GM23338 (cell line): ENCODE measurements at regions not wholly inside any gene's neighbourhood (a gene's known extent, or its start where the extent isn't known, plus 50 kb on each side); places are given as distances from the start of the nearest gene placed in this dataset.

Experiments
- CREB1 ChIP-seq: fragments of 250-450 bp; sonication (Bioruptor Pico); IDR thresholded peaks from 2 replicates; pipeline ENCODE4 v1.5.0; 2020; ENCODE audit warnings: low read depth, mild to moderate bottlenecking, moderate library complexity
- CTCF ChIP-seq, 2 experiments: fragments of 200-600 bp in 1 of 2; sonication (generic) in 1 of 2; conservative IDR thresholded peaks; 2 replicates each; pipeline versions ENCODE4 v1.5.1 to v1.6.1; 2016 to 2017; ENCODE audit warnings: antibody characterized with exemption in 2 of 2, low read depth in 2 of 2, mild to moderate bottlenecking in 2 of 2, moderate library complexity in 1 of 2
- ETS1 ChIP-seq: IDR thresholded peaks from 2 replicates; pipeline ENCODE4 v1.6.1; 2016; ENCODE audit warnings: antibody characterized with exemption
- EZH2 ChIP-seq: fragments of 200-600 bp; sonication (generic); IDR thresholded peaks from one replicate; pipeline ENCODE4 v1.8.0; 2017; ENCODE audit warnings: antibody characterized with exemption, mild to moderate bottlenecking, low read depth; ENCODE audit not compliant: unreplicated experiment
- EZH2phosphoT487 ChIP-seq: fragments of 200-600 bp; sonication (generic); IDR thresholded peaks from one replicate; pipeline ENCODE4 v1.8.1; 2018; ENCODE audit warnings: antibody characterized with exemption; ENCODE audit not compliant: unreplicated experiment
- JUNB ChIP-seq: IDR thresholded peaks from one replicate; pipeline ENCODE4 v1.6.1; 2016; ENCODE audit warnings: antibody characterized with exemption; ENCODE audit not compliant: unreplicated experiment
- POLR2AphosphoS5 ChIP-seq: IDR thresholded peaks from 2 replicates; pipeline ENCODE4 v1.6.1; 2016; ENCODE audit warnings: antibody characterized with exemption, low read depth
- REST ChIP-seq: IDR thresholded peaks from one replicate; pipeline ENCODE4 v1.6.1; 2018; ENCODE audit warnings: antibody characterized with exemption; ENCODE audit not compliant: unreplicated experiment
- ZNF114 ChIP-seq: fragments of 250-450 bp; sonication (Bioruptor Pico); IDR thresholded peaks from 2 replicates; pipeline ENCODE4 v1.5.0; 2020; ENCODE audit warnings: mild to moderate bottlenecking, moderate library complexity

GRCh38 chr14:98297567-98297966 lies 974.4 kb downstream of the BCL11B start:
- no peak for TF ChIP-seq POLR2AphosphoS5
- TF ChIP-seq CTCF (conservative IDR thresholded peaks at IDR 0.05; ENCODE audit: low read depth in 2 of 2): no peak
- TF ChIP-seq ETS1: no peak
- no peak for TF ChIP-seq EZH2phosphoT487
- TF ChIP-seq CREB1 (CRISPR knock-in tag): no peak
- TF ChIP-seq EZH2: no peak
- TF ChIP-seq REST: no peak
- no peak for TF ChIP-seq JUNB
- no peak for TF ChIP-seq ZNF114
